Body of pancreas (tissue), 4 donors: ENCODE measurements at regions not wholly inside any gene's neighbourhood (a gene's known extent, or its start where the extent isn't known, plus 50 kb on each side); places are given as distances from the start of the nearest gene placed in this dataset.

Experiments used
- ATAC-seq: fragments of 150-250 bp; one replicate; pipeline ENCODE4 v1.9.1; 2016
- DNase-seq, 4 donors: peaks; one replicate each; pipeline ENCODE4 v3.0.0-alpha.2; 2019
- H3K27ac ChIP-seq, 4 donors: fragments of 200-600 bp; sonication (generic); 1 replicate in 3 of 4; 2 replicates in 1 of 4; pipeline versions ENCODE4 v1.5.1 to v1.6.1; 2016 to 2019; ENCODE audit warnings: mild to moderate bottlenecking in 1 of 4, mixed read lengths in 1 of 4, moderate library complexity in 1 of 4
- H3K27me3 ChIP-seq, 2 donors: fragments of 200-600 bp; sonication (generic); one replicate each; pipeline ENCODE4 v1.6.0; 2016; ENCODE audit warnings: mild to moderate bottlenecking in 1 of 2
- H3K36me3 ChIP-seq, 2 donors: fragments of 200-600 bp; sonication (generic); replicated peaks in 1 of 2; 2 replicates each; pipeline ENCODE4 v1.5.1; 2016; ENCODE audit warnings: low read depth in 2 of 2; ENCODE audit not compliant: insufficient read depth in 1 of 2
- H3K4me1 ChIP-seq: fragments of 200-600 bp; sonication (generic); one replicate; pipeline ENCODE4 v1.6.0; 2016
- H3K4me3 ChIP-seq, 2 donors: fragments of 200-600 bp; sonication (generic); 1 replicate in 1 of 2; 2 replicates in 1 of 2; pipeline ENCODE4 v1.5.1; 2016 to 2019
- H3K9me3 ChIP-seq, 3 donors: fragments of 200-600 bp; sonication (generic); 1 replicate in 2 of 3; 2 replicates in 1 of 3; pipeline ENCODE4 v1.5.1; 2016
- CTCF ChIP-seq, 7 experiments: fragments of 450-650 bp in 4 of 7; fragments of 200-600 bp in 3 of 7; sonication (generic) in 3 of 7; IDR thresholded peaks; one replicate each; pipeline ENCODE4 v1.5.1; 2016 to 2019; ENCODE audit warnings: antibody characterized with exemption in 7 of 7
- POLR2A ChIP-seq, 3 donors: fragments of 450-650 bp; IDR thresholded peaks; one replicate each; pipeline ENCODE4 v1.6.1; 2016; ENCODE audit warnings: antibody characterized with exemption in 3 of 3, mild to moderate bottlenecking in 2 of 3
- WGBS, 2 donors: methylation state at CpG; one replicate each; pipeline ENCODE4 v1.1.5; 2017; 5-methylcytosine and 5-hydroxymethylcytosine counted together
- intact Hi-C: fragments of 100-400 bp; cut with DNase I; formaldehyde crosslinking; loops from one replicate; pipeline ENCODE4 v1.15.1; 2023

- 14 to 16% methylated on average over 3 of the region's 3 CpGs for WGBS, 2 donors
- Histone ChIP-seq H3K4me3 (no peak overlapping the region), H3K4me1 (peaks cover 34% of the 10 kb centered on the region), H3K36me3 (no peaks in the 10 kb centered on the region), H3K27me3 (no peaks in the 10 kb centered on the region), H3K9me3 (no peaks in the 10 kb centered on the region), H3K27ac (no peak overlapping the region)
- no peak for ATAC-seq
- TF ChIP-seq CTCF (IDR thresholded peaks at IDR 0.05): no peak
- no peak for TF ChIP-seq POLR2A (IDR thresholded peaks at IDR 0.05)
- intact Hi-C loops: no loop called here
- DNase-seq: no peak
Observed at GRCh38 chr17:71142333-71142732, 973.0 kb downstream of the KCNJ2 start.

- Histone ChIP-seq H3K4me1 (peaks cover 35% of the 10 kb centered on the region), H3K4me3 (no peak overlapping the region), H3K36me3 (no peaks in the 10 kb centered on the region), H3K9me3 (no peaks in the 10 kb centered on the region), H3K27me3 (no peaks in the 10 kb centered on the region), H3K27ac (no peak overlapping the region)
- no peak for DNase-seq
- ATAC-seq: no peak
- WGBS, 2 donors: 20 to 36% methylated on average over 3 of the region's 3 CpGs
- intact Hi-C loops: no loop called here
- TF ChIP-seq CTCF (IDR thresholded peaks at IDR 0.05) (no peak), POLR2A (IDR thresholded peaks at IDR 0.05) (no peak)
Observed at GRCh38 chr17:71145486-71145885, 975.3 kb upstream of the SOX9 start.

- intact Hi-C loops: no loop called here
- Histone ChIP-seq H3K4me1 (peaks cover 23% of the 10 kb centered on the region), H3K4me3 (no peak overlapping the region), H3K27me3 (no peaks in the 10 kb centered on the region), H3K36me3 (no peaks in the 10 kb centered on the region), H3K27ac (no peak overlapping the region), H3K9me3 (no peaks in the 10 kb centered on the region)
- 88 to 92% methylated on average over 10 of the region's 10 CpGs for WGBS, 2 donors
- DNase-seq: no peak
- no peak for ATAC-seq
- TF ChIP-seq CTCF (IDR thresholded peaks at IDR 0.05) (no peak), POLR2A (IDR thresholded peaks at IDR 0.05) (no peak)
Observed at GRCh38 chr17:71147906-71148305, 972.9 kb upstream of the SOX9 start.

- ATAC-seq: no peak
- Histone ChIP-seq H3K4me3 (no peak overlapping the region), H3K4me1 (peaks cover 23% of the 10 kb centered on the region), H3K27me3 (no peaks in the 10 kb centered on the region), H3K27ac (no peak overlapping the region), H3K36me3 (no peaks in the 10 kb centered on the region), H3K9me3 (no peaks in the 10 kb centered on the region)
- 32 to 49% methylated on average over 3 of the region's 3 CpGs for WGBS, 2 donors
- intact Hi-C loops: no loop called here
- TF ChIP-seq POLR2A (IDR thresholded peaks at IDR 0.05) (no peak), CTCF (IDR thresholded peaks at IDR 0.05) (no peak)
- peak in 1 of 4 donors; percentile 6 for DNase-seq
Observed at GRCh38 chr17:71149607-71150006, 971.2 kb upstream of the SOX9 start.

GRCh38 chr17:71157297-71157696, 963.5 kb upstream of the SOX9 start:
- no peak for DNase-seq
- Histone ChIP-seq H3K27me3 (no peaks in the 10 kb centered on the region), H3K27ac (no peak overlapping the region), H3K4me3 (no peak overlapping the region), H3K36me3 (no peaks in the 10 kb centered on the region), H3K9me3 (no peaks in the 10 kb centered on the region), H3K4me1 (no peaks in the 10 kb centered on the region)
- no peak for TF ChIP-seq CTCF (IDR thresholded peaks at IDR 0.05)
- TF ChIP-seq POLR2A (IDR thresholded peaks at IDR 0.05): no peak
- intact Hi-C loops: no loop called here
- no peak for ATAC-seq
- WGBS, 2 donors: 87 to 90% methylated on average over 2 of the region's 2 CpGs
